ENCODE measurements at regions not wholly inside any gene's neighbourhood (a gene's known extent, or its start where the extent isn't known, plus 50 kb on each side); places are given as distances from the start of the nearest gene placed in this dataset.

DNA sequence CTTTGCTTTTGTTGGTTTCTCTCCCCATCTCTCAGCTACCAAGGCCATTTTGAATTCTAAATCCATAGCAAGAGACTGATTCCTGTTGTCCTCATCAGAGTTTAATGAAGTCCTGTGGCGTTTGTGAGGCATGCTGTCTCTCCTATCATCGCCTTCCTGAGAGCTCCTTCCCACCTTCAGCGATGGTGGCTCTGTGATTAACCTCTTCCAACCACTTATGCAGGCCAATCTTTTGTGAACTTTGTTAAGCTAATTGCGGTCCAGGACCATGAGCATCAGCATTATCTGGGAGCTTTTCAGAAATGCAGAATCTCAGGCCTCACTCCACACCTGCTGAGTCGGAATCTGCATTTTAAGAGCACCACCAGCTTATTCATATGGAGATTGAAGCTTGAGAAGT lies 272.5 kb upstream of the CDYL start:
- H3K79me2 ChIP-seq (ENCODE audit: control insufficient read depth, insufficient read depth, low read length): no peaks in the 10 kb centered on the region
- FAIRE-seq: no peak
- no peak overlapping the region for H3K4me2 ChIP-seq (ENCODE audit: insufficient read depth, low read length)
- no peak overlapping the region for H2AFZ ChIP-seq (ENCODE audit: low read depth, low read length)
- H3K27me3 ChIP-seq (ENCODE audit: control insufficient read depth in 2 of 2, insufficient read depth in 2 of 2, low read length in 2 of 2): peaks cover 6 to 9% of the 10 kb centered on the region in 2 experiments
- CTCF ChIA-PET: interaction anchor here (1.1 kb wide), 1 partner anchor 12 kb away, joined by 3 read pairs; no protein-coding TSS in a partner anchor
- no peak overlapping the region for H3K4me3 ChIP-seq (replicated peaks in 1 of 3; ENCODE audit: insufficient read depth in 1 of 3, low read depth in 1 of 3, low read length in 3 of 3)
- dilution Hi-C loops (cut with MboI; ENCODE audit: extremely low pct_ligation_motif_present, low sequenced_read_pairs): no loop called here
- intact Hi-C loops (cut with micrococcal nuclease): no loop called here
- no peak for TF ChIP-seq MYC (IDR thresholded peaks at IDR 0.05; ENCODE audit: low read depth, low read length)
- no peak for TF ChIP-seq GATA2 (IDR thresholded peaks at IDR 0.05; ENCODE audit: insufficient read depth, insufficient read length, low read depth, low read length)
- TF ChIP-seq JUN (IDR thresholded peaks at IDR 0.05; ENCODE audit: borderline replicate concordance, insufficient read depth, insufficient read length, low read depth): no peak
- TF ChIP-seq, protein P1, sequence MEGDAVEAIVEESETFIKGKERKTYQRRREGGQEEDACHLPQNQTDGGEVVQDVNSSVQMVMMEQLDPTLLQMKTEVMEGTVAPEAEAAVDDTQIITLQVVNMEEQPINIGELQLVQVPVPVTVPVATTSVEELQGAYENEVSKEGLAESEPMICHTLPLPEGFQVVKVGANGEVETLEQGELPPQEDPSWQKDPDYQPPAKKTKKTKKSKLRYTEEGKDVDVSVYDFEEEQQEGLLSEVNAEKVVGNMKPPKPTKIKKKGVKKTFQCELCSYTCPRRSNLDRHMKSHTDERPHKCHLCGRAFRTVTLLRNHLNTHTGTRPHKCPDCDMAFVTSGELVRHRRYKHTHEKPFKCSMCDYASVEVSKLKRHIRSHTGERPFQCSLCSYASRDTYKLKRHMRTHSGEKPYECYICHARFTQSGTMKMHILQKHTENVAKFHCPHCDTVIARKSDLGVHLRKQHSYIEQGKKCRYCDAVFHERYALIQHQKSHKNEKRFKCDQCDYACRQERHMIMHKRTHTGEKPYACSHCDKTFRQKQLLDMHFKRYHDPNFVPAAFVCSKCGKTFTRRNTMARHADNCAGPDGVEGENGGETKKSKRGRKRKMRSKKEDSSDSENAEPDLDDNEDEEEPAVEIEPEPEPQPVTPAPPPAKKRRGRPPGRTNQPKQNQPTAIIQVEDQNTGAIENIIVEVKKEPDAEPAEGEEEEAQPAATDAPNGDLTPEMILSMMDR (IDR thresholded peaks at IDR 0.05; ENCODE audit: extremely low read depth in 1 of 2, insufficient read depth in 1 of 2, low read depth in 1 of 2, low read length in 2 of 2): no peak
- no peak for TF ChIP-seq FOS (IDR thresholded peaks at IDR 0.05; ENCODE audit: borderline replicate concordance, insufficient read depth, low read length)
- TF ChIP-seq, protein P2, sequence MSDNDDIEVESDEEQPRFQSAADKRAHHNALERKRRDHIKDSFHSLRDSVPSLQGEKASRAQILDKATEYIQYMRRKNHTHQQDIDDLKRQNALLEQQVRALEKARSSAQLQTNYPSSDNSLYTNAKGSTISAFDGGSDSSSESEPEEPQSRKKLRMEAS (IDR thresholded peaks at IDR 0.05; ENCODE audit: insufficient read depth, insufficient read length): no peak
- no peak for TF ChIP-seq EZH2 (IDR thresholded peaks at IDR 0.05; ENCODE audit: borderline replicate concordance, low read depth, low read length, severe bottlenecking)
- BruUV-seq (replicated peaks): no TSS peak
- H3K27ac ChIP-seq (ENCODE audit: insufficient read depth, low read depth, low read length): no peak overlapping the region
- no peaks in the 10 kb centered on the region for H3K36me3 ChIP-seq (ENCODE audit: control insufficient read depth in 2 of 2, extremely low read depth in 1 of 2, insufficient read depth in 2 of 2, low read length in 2 of 2)
- no peaks in the 10 kb centered on the region for H3K9me3 ChIP-seq (replicated peaks; ENCODE audit: control insufficient read depth, insufficient read depth, low read length)
- H4K20me1 ChIP-seq (replicated peaks; ENCODE audit: control insufficient read depth, extremely low read depth, insufficient read depth, low read length): no peaks in the 10 kb centered on the region
- H3K9ac ChIP-seq (replicated peaks; ENCODE audit: extremely low read depth, insufficient read depth, low read length): no peak overlapping the region
- no peak for DNase-seq (ENCODE audit: low read depth, low spot score)
- no peaks in the 10 kb centered on the region for H3K4me1 ChIP-seq (ENCODE audit: control insufficient read depth, extremely low read depth, insufficient read depth, low read length)
- H3K9me1 ChIP-seq (replicated peaks; ENCODE audit: control insufficient read depth, extremely low read depth, insufficient read depth, low read length): no peaks in the 10 kb centered on the region
- POLR2A ChIA-PET: no interaction called here
